ENCODE measurements at regions not wholly inside any gene's neighbourhood (a gene's known extent, or its start where the extent isn't known, plus 50 kb on each side); places are given as distances from the start of the nearest gene placed in this dataset.

DNA sequence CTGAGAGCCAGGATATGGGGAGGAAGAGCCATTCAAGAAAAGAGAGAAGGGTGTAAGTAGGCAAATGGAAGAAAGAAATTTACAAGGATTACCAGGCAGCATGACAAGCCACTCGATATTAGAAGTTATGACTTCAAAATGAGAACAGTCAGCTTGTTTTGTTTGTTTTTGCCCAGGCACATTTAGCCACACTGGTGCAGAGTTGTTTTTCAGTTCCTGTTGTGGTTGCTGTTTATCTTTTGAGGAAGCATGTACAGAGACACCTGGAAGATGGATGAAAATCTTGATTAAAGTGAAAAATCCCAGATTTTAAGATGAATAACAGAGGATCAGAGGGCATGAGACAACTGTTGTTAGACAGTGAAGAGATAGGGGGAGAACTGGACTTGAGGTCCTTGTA lies 199.1 kb downstream of the MTRR start:
- DNase-seq (ENCODE audit: low read depth in 4 of 6, low spot score in 6 of 6) = no peak
- Histone ChIP-seq H3K4me1 (ENCODE audit: control insufficient read depth, insufficient read depth, low read length) (no peaks in the 10 kb centered on the region), H3K4me3 (ENCODE audit: low read depth, low read length) (no peak overlapping the region), H3K9me3 (ENCODE audit: control insufficient read depth, insufficient read depth, low read length) (no peaks in the 10 kb centered on the region), H3K27ac (ENCODE audit: low read depth, low read length) (no peak overlapping the region), H3K36me3 (ENCODE audit: control insufficient read depth, insufficient read depth, low read length) (no peaks in the 10 kb centered on the region), H3K27me3 (ENCODE audit: control insufficient read depth, insufficient read depth, low read length) (no peaks in the 10 kb centered on the region)
- 71% methylated on average over 1 of the region's 1 CpG for WGBS (ENCODE audit: insufficient coverage)

DNA sequence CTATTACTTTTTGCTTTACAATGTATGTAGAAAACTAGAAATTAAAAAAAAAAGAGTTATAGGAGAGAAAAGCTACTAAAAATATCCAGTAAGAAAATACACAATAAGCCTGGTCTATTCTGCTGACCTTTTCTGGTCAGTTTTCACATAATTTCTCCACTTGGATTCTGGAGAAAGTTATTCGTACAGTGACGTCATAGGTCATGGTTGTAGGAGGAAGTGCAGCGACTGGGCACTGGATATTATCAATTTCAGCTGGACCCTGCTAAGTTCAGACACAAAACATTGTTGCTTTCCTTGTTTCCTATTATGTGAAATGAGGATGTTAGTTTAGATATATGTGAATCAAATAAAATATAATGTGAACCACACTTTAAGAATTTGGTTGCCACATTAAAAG lies 201.2 kb downstream of the MTRR start:
- Histone ChIP-seq H3K27ac (ENCODE audit: low read depth, low read length) (no peak overlapping the region), H3K4me1 (ENCODE audit: control insufficient read depth, insufficient read depth, low read length) (no peaks in the 10 kb centered on the region), H3K36me3 (ENCODE audit: control insufficient read depth, insufficient read depth, low read length) (no peaks in the 10 kb centered on the region), H3K4me3 (ENCODE audit: low read depth, low read length) (no peak overlapping the region), H3K27me3 (ENCODE audit: control insufficient read depth, insufficient read depth, low read length) (no peaks in the 10 kb centered on the region), H3K9me3 (ENCODE audit: control insufficient read depth, insufficient read depth, low read length) (no peaks in the 10 kb centered on the region)
- 67% methylated on average over 1 of the region's 3 CpGs for WGBS (ENCODE audit: insufficient coverage)
- DNase-seq (ENCODE audit: low read depth in 4 of 6, low spot score in 6 of 6) = no peak

- Histone ChIP-seq H3K27ac (ENCODE audit: low read depth, low read length) (no peak overlapping the region), H3K4me1 (ENCODE audit: control insufficient read depth, insufficient read depth, low read length) (no peaks in the 10 kb centered on the region), H3K27me3 (ENCODE audit: control insufficient read depth, insufficient read depth, low read length) (no peaks in the 10 kb centered on the region), H3K4me3 (ENCODE audit: low read depth, low read length) (no peak overlapping the region), H3K36me3 (ENCODE audit: control insufficient read depth, insufficient read depth, low read length) (no peaks in the 10 kb centered on the region), H3K9me3 (ENCODE audit: control insufficient read depth, insufficient read depth, low read length) (no peaks in the 10 kb centered on the region)
- 100% methylated on average over 2 of the region's 4 CpGs for WGBS (ENCODE audit: insufficient coverage)
- DNase-seq (ENCODE audit: low read depth in 4 of 6, low spot score in 6 of 6) = no peak
Observed at GRCh38 chr5:8079056-8079455, 210.1 kb downstream of the MTRR start.

DNA sequence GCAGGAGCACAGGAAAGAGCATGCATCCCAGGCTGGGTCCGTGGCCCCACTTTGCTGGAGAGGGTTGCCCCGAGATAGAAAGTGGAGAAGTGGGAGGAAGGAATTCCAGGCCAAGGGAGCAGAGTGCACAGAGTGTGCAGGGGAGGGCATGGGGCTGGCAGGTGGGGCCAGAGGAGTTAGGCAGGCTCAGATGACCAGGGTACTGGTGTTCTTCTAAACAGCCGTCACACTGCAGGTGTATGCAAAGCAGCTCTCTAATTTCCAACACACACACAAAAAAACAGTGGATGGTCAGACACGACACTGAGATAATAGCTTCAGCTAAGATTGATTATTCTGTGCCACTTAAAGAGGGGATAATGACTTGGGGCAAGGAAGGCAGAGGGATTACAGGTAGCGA lies 212.2 kb downstream of the MTRR start:
- 66% methylated on average over 4 of the region's 5 CpGs for WGBS (ENCODE audit: insufficient coverage)
- no peaks in the 10 kb centered on the region for H3K9me3 ChIP-seq (ENCODE audit: control insufficient read depth, insufficient read depth, low read length)
- DNase-seq (ENCODE audit: low read depth in 4 of 6, low spot score in 6 of 6) = no peak
- H3K4me1 ChIP-seq (ENCODE audit: control insufficient read depth, insufficient read depth, low read length) = no peaks in the 10 kb centered on the region
- no peak overlapping the region for H3K4me3 ChIP-seq (ENCODE audit: low read depth, low read length)
- no peaks in the 10 kb centered on the region for H3K36me3 ChIP-seq (ENCODE audit: control insufficient read depth, insufficient read depth, low read length)
- H3K27ac ChIP-seq (ENCODE audit: low read depth, low read length) = no peak overlapping the region
- no peaks in the 10 kb centered on the region for H3K27me3 ChIP-seq (ENCODE audit: control insufficient read depth, insufficient read depth, low read length)

GRCh38 chr5:8093669-8094068 lies 224.7 kb downstream of the MTRR start:
- H3K4me3 ChIP-seq (ENCODE audit: low read depth, low read length) = no peak overlapping the region
- no peak overlapping the region for H3K27ac ChIP-seq (ENCODE audit: low read depth, low read length)
- H3K36me3 ChIP-seq (ENCODE audit: control insufficient read depth, insufficient read depth, low read length) = no peaks in the 10 kb centered on the region
- DNase-seq (ENCODE audit: low read depth in 4 of 6, low spot score in 6 of 6) = no peak
- H3K27me3 ChIP-seq (ENCODE audit: control insufficient read depth, insufficient read depth, low read length) = no peaks in the 10 kb centered on the region
- WGBS (ENCODE audit: insufficient coverage) = 91% methylated on average over 1 of the region's 2 CpGs
- no peaks in the 10 kb centered on the region for H3K4me1 ChIP-seq (ENCODE audit: control insufficient read depth, insufficient read depth, low read length)
- no peaks in the 10 kb centered on the region for H3K9me3 ChIP-seq (ENCODE audit: control insufficient read depth, insufficient read depth, low read length)

- Histone ChIP-seq H3K9me3 (ENCODE audit: control insufficient read depth, insufficient read depth, low read length) (no peaks in the 10 kb centered on the region), H3K27me3 (ENCODE audit: control insufficient read depth, insufficient read depth, low read length) (no peaks in the 10 kb centered on the region), H3K36me3 (ENCODE audit: control insufficient read depth, insufficient read depth, low read length) (no peaks in the 10 kb centered on the region), H3K4me3 (ENCODE audit: low read depth, low read length) (no peak overlapping the region), H3K27ac (ENCODE audit: low read depth, low read length) (no peak overlapping the region), H3K4me1 (ENCODE audit: control insufficient read depth, insufficient read depth, low read length) (no peaks in the 10 kb centered on the region)
- no peak for DNase-seq (ENCODE audit: low read depth in 4 of 6, low spot score in 6 of 6)
- WGBS (ENCODE audit: insufficient coverage) = 93% methylated on average over 3 of the region's 3 CpGs
Observed at GRCh38 chr5:8094304-8094703, 225.4 kb downstream of the MTRR start.

- Histone ChIP-seq H3K36me3 (ENCODE audit: control insufficient read depth, insufficient read depth, low read length) (no peaks in the 10 kb centered on the region), H3K4me3 (ENCODE audit: low read depth, low read length) (no peak overlapping the region), H3K27me3 (ENCODE audit: control insufficient read depth, insufficient read depth, low read length) (no peaks in the 10 kb centered on the region), H3K27ac (ENCODE audit: low read depth, low read length) (no peak overlapping the region), H3K9me3 (ENCODE audit: control insufficient read depth, insufficient read depth, low read length) (no peaks in the 10 kb centered on the region), H3K4me1 (ENCODE audit: control insufficient read depth, insufficient read depth, low read length) (no peaks in the 10 kb centered on the region)
- 70% methylated on average over 1 of the region's 3 CpGs for WGBS (ENCODE audit: insufficient coverage)
- no peak for DNase-seq (ENCODE audit: low read depth in 4 of 6, low spot score in 6 of 6)
Observed at GRCh38 chr5:8097146-8097545, 228.2 kb downstream of the MTRR start.

- Histone ChIP-seq H3K4me1 (ENCODE audit: control insufficient read depth, insufficient read depth, low read length) (no peaks in the 10 kb centered on the region), H3K27ac (ENCODE audit: low read depth, low read length) (no peak overlapping the region), H3K9me3 (ENCODE audit: control insufficient read depth, insufficient read depth, low read length) (no peaks in the 10 kb centered on the region), H3K27me3 (ENCODE audit: control insufficient read depth, insufficient read depth, low read length) (no peaks in the 10 kb centered on the region), H3K36me3 (ENCODE audit: control insufficient read depth, insufficient read depth, low read length) (no peaks in the 10 kb centered on the region), H3K4me3 (ENCODE audit: low read depth, low read length) (no peak overlapping the region)
- 67% methylated on average over 1 of the region's 2 CpGs for WGBS (ENCODE audit: insufficient coverage)
- no peak for DNase-seq (ENCODE audit: low read depth in 4 of 6, low spot score in 6 of 6)
Observed at GRCh38 chr5:8098081-8098480, 229.1 kb downstream of the MTRR start.

GRCh38 chr5:8102714-8103113 lies 233.8 kb downstream of the MTRR start:
- DNase-seq (ENCODE audit: low read depth in 4 of 6, low spot score in 6 of 6) = no peak
- no peaks in the 10 kb centered on the region for H3K9me3 ChIP-seq (ENCODE audit: control insufficient read depth, insufficient read depth, low read length)
- H3K36me3 ChIP-seq (ENCODE audit: control insufficient read depth, insufficient read depth, low read length) = no peaks in the 10 kb centered on the region
- no CpG with 5 or more reads among the region's 1 CpG for WGBS (ENCODE audit: insufficient coverage)
- H3K27me3 ChIP-seq (ENCODE audit: control insufficient read depth, insufficient read depth, low read length) = no peaks in the 10 kb centered on the region
- H3K27ac ChIP-seq (ENCODE audit: low read depth, low read length) = no peak overlapping the region
- no peaks in the 10 kb centered on the region for H3K4me1 ChIP-seq (ENCODE audit: control insufficient read depth, insufficient read depth, low read length)
- H3K4me3 ChIP-seq (ENCODE audit: low read depth, low read length) = no peak overlapping the region

- Histone ChIP-seq H3K4me1 (ENCODE audit: control insufficient read depth, insufficient read depth, low read length) (no peaks in the 10 kb centered on the region), H3K27me3 (ENCODE audit: control insufficient read depth, insufficient read depth, low read length) (no peaks in the 10 kb centered on the region), H3K36me3 (ENCODE audit: control insufficient read depth, insufficient read depth, low read length) (no peaks in the 10 kb centered on the region), H3K9me3 (ENCODE audit: control insufficient read depth, insufficient read depth, low read length) (no peaks in the 10 kb centered on the region), H3K27ac (ENCODE audit: low read depth, low read length) (no peak overlapping the region), H3K4me3 (ENCODE audit: low read depth, low read length) (no peak overlapping the region)
- 83% methylated on average over 2 of the region's 3 CpGs for WGBS (ENCODE audit: insufficient coverage)
- DNase-seq (ENCODE audit: low read depth in 4 of 6, low spot score in 6 of 6) = no peak
Observed at GRCh38 chr5:8114597-8115266, 245.8 kb downstream of the MTRR start.

Data from spinal cord (tissue), 9 donors.